ENCODE measurements at regions not wholly inside any gene's neighbourhood (a gene's known extent, or its start where the extent isn't known, plus 50 kb on each side); places are given as distances from the start of the nearest gene placed in this dataset.

DNA sequence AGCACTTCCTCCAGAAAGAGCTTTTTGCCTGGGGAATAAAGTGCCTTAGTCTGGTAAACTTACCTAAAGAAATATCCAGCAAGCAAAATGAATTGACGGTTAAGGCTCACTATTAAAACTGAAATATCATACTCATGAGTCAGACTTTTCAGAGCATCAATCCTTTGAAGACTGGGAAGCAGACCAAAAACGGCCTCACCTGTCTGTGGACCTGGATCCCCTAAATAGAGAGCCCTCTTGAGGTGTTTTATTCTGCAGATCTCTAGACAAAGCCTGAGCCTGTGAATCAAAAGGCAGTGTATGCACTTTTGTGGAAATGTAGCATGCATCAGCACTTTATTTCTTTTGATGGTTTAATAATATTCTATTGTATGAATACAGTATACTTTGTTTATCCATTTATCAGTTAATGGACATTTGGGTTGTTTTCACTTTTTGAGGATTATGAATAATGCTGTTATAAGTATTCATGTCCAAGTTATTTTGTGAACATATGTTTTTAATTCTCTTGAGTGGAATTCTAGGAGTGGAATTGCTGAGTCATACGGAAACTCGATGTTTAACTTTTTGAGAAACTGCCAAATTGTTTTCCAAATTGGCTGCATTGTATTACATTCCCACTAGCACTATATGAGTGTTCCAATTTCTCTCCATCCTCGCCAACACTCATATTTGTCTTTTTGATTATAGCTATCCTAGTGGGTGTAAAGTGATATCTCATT lies 449.0 kb upstream of the IGFBP3 start:
- H3K9me3 ChIP-seq: peaks cover 0 to 7% (median 0%) of the 10 kb centered on the region in 11 donors
- no peak overlapping the region for H3K27ac ChIP-seq
- no peaks in the 10 kb centered on the region for H3K36me3 ChIP-seq
- intact Hi-C loops (cut with DNase I): loop anchor here in 1 of 10 donors (10.0 kb wide), 1 partner anchor 725 kb away; no protein-coding TSS in a partner anchor
- no peak for TF ChIP-seq CTCF (IDR thresholded peaks at IDR 0.05)
- ATAC-seq (peak in 4 of 8 donors; percentile 47 to 67 (median 54)), DNase-seq (no peak)
- no peaks in the 10 kb centered on the region for H3K27me3 ChIP-seq
- no peak overlapping the region for H3K4me3 ChIP-seq
- 54 to 55% methylated on average over 5 of the region's 5 CpGs for WGBS, 2 donors
- peaks cover 0 to 4% (median 0%) of the 10 kb centered on the region in 9 donors for H3K4me1 ChIP-seq

DNA sequence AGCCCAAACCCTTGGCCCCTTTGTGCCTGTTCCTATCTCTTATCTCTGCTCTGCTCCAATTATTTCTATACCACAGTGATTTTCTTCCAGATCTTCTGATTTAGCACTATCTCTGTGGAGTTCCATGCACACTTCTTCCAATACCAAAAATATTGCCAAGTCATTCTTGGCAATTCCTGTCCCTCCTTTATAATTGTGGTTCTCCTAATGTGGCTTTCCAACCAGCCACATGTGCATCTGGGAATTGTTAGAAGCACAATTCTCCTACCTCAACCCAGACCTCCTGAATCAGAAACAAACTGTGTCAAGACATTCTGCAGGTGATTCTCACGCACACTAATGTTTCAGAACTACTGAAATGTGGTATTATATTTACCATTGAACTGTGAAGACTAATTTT lies 447.8 kb upstream of the IGFBP3 start:
- no peak for TF ChIP-seq CTCF (IDR thresholded peaks at IDR 0.05)
- intact Hi-C loops (cut with DNase I): loop anchor here in 1 of 10 donors (10.0 kb wide), 1 partner anchor 726 kb away; no protein-coding TSS in a partner anchor
- Histone ChIP-seq H3K9me3 (peaks cover 0 to 7% (median 0%) of the 10 kb centered on the region in 11 donors), H3K4me3 (no peak overlapping the region), H3K27me3 (no peaks in the 10 kb centered on the region), H3K4me1 (peaks cover 0 to 4% (median 0%) of the 10 kb centered on the region in 9 donors), H3K27ac (no peak overlapping the region), H3K36me3 (no peaks in the 10 kb centered on the region)
- 96 to 98% methylated on average over 1 of the region's 1 CpG for WGBS, 2 donors
- no peak for DNase-seq
- no peak for ATAC-seq

GRCh38 chr7:46366526-46366925 lies 445.5 kb upstream of the IGFBP3 start:
- DNase-seq (no peak), ATAC-seq (no peak)
- H3K9me3 ChIP-seq: peaks cover 0 to 2% (median 0%) of the 10 kb centered on the region in 11 donors
- intact Hi-C loops (cut with DNase I): loop anchor here in 1 of 10 donors (10.0 kb wide), 1 partner anchor 728 kb away; no protein-coding TSS in a partner anchor
- no peak for TF ChIP-seq CTCF (IDR thresholded peaks at IDR 0.05)
- H3K36me3 ChIP-seq: no peaks in the 10 kb centered on the region
- 98 to 100% methylated on average over 1 of the region's 1 CpG for WGBS, 2 donors
- no peaks in the 10 kb centered on the region for H3K27me3 ChIP-seq
- no peak overlapping the region for H3K4me3 ChIP-seq
- no peak overlapping the region for H3K27ac ChIP-seq
- H3K4me1 ChIP-seq: peaks cover 0 to 4% (median 0%) of the 10 kb centered on the region in 9 donors

GRCh38 chr7:46363688-46364087 lies 442.6 kb upstream of the IGFBP3 start:
- TF ChIP-seq CTCF (IDR thresholded peaks at IDR 0.05): no peak
- no peak for ATAC-seq
- H3K4me1 ChIP-seq: no peaks in the 10 kb centered on the region
- H3K27ac ChIP-seq: no peak overlapping the region
- no peaks in the 10 kb centered on the region for H3K9me3 ChIP-seq
- intact Hi-C loops (cut with DNase I): loop anchor here in 1 of 10 donors (10.0 kb wide), 1 partner anchor 731 kb away; no protein-coding TSS in a partner anchor
- no peak overlapping the region for H3K4me3 ChIP-seq
- no peaks in the 10 kb centered on the region for H3K36me3 ChIP-seq
- no peaks in the 10 kb centered on the region for H3K27me3 ChIP-seq
- 69 to 75% methylated on average over 1 of the region's 1 CpG for WGBS, 2 donors
- no peak for DNase-seq
